Activated CD8-positive, alpha-beta memory T cell treated with anti-CD3 and anti-CD28 coated beads, Interleukin-2, amount 50 U/mL, for 1 hour (primary cell): ENCODE measurements at regions not wholly inside any gene's neighbourhood (a gene's known extent, or its start where the extent isn't known, plus 50 kb on each side); places are given as distances from the start of the nearest gene placed in this dataset.

Experiments
- DNase-seq: peaks from one replicate; pipeline ENCODE4 v3.0.0-alpha.2; 2020; ENCODE audit errors: extremely low read depth

DNA sequence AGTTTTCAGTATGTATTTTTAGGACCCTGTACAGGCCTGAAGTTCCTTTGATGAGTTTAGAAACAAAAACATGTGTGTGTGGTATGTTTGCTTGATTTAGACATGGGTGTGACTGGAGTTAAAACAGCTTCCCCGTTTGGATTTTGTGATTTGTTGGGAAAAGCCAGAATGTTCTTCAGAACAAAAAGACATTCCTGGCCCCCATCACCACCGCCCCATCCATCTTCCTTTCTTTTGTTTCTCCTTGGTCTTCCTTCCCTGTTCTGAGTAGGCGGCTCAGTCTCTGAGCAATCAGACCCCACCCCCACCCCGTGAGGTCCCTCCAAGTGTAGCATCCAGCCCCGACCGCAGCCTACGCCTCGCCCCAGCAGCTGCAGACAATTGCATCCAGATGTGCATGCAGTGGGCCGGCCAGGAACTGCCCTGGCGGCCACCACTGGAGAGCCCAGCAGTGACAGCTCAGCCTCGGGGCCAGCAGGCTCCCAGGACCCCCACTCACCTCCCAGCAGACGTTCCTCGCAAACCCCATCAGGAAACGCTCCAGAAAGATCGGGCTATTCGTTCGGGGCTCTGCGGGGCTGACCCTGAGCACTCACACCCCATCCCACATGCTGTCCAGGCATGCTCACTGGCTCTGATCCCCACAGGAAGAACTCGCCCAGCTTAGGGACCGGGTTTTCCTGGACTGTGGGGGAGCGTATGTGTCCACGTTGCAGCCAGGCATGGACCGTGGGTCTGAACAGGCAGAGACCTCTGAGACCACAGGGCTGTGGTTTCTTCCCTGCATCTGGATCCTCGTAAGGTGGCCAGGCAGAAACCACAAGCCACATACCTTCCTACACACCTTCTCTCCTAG, 99.8 kb upstream of the CDH5 start:
- DNase-seq: no peak

GRCh38 chr16:66265556-66266141, 100.8 kb upstream of the CDH5 start:
- no peak for DNase-seq

DNA sequence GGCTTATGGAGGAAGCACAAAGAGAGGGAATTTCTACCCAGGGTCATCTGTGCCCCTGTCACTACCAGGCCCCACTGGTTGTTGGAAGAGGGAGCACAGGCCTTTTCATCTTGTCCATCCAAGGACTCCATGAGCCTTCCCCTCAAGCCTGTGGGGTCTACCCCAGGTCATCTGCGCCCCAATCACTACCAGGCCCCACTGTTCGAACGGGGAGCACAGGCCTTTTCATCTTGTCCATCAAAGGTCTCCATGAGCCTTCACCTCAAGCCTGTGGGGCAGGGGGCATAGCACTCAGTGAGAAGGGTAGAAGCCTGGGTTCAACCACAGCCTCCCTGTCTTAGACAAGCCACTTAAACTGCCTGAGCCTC, 101.5 kb upstream of the CDH5 start:
- DNase-seq: no peak

DNA sequence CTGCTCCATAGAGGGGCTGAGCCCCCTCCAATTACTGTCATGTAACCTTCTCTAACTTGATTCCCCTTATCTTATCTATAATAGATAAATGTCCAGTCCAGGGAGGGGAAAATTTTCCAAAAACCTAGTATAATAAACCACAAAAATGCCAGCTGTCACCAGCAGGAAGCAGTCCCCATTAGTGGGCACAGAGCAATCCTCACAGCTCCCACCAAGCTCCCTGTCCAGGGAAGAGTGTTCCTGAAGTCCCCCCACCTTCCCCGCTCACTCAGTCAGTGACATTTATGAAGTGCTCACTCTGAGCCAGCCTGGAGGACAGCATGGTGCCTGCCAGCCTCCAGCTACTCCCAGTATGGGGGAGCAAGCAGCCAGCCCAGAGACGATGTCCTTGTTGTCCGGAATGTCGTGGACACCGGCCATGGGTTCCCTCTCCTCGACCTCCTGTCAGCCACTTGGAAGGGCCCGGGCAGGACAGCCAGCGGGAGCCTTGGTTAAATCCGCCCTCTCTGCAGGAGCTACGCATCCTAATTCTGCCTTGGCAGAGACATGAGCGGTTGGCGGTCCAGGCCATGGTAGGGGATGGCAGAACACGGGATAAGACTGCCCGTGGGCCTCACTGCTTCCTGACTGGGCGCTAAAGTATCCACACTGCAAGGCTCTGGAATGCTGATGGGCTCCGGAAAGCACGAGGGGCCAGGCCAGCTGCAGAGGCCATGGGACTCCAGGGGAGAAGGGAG, 102.0 kb upstream of the CDH5 start:
- no peak for DNase-seq

GRCh38 chr16:66263973-66264310, 102.5 kb upstream of the CDH5 start:
- DNase-seq: no peak

DNA sequence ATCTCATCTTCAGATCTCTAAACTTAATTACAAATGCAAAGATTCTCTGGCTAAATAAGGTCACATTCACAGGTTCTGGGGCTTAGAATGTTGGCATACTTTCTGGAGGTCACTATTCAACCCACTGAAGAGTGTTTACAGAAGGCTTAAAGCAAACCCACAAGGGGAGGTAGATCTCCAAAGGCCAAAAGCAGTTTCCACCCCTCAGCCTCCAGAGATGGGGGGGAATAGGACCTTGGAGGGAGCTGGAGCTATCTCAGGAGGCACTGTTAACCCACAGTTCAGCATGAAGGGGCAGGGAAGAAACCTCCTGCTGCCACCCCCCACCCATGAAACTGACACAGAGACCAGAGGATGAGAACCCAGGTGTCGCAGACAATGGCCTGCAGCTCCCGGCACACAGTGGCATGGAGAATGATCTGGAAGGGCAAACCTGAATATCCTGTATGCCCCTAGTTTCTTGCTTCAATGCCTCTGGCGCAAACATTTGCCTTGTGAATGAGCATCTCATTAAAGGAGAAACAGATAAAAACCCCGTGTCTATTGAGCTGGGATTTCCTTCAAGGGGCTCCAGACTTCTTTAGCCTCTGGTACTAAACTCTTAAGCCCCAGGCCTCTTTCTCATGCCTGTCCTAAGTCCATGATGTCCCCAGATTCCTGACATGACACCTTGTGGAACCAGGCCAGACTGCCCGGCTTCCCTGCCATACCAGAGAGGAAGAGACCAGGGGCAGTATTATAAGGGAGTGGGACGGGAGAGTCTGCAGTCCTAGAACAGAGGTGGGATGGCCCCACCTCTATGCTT, 103.1 kb upstream of the CDH5 start:
- no peak for DNase-seq

DNA sequence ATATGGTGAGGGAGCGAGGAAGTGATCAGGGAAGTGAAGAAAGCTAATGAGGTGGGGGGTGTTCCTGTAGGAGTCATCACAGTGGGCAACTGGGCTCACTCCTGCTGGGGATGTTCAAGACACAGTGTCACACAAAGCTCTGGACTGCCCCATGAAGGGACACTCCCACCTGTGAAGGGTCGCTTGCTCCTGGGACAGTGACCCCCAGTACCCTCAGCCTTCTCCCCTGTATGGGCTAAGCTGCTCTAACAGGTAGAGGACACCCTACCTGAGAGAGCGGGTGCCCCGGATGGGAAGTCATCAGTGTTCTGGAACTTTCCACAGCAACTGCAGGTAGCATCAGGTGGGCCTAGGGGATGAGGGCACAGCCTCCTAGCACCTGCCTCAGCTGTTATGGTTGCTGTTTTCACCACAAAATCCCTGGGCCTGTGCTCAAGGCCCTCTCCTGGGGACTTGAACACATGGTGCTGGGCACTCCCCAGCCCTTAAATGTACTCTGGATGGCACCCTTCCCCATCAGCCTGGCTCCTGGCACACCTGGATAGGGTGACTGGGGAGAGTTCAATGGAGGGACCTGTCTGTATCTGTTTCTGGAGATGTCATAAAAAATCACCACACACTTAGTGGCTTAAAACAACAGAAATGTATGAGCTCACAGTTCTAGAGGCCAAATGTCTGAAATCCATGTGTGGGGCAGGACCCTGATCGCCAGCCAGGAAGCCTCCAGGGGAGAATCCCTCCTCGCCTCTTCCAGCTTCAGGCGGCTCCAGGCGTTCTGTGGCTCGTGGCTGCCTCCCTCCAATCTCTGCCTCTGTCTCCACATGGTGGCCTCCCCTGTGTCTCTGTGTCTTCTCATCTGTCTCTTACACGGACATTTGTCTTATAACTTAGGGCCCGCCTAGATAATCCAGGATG, 104.0 kb upstream of the CDH5 start:
- no peak for DNase-seq

- no peak for DNase-seq
Observed at GRCh38 chr16:66261826-66262225, 104.7 kb upstream of the CDH5 start.

GRCh38 chr16:66260522-66261254, 105.8 kb upstream of the CDH5 start:
- no peak for DNase-seq

DNA sequence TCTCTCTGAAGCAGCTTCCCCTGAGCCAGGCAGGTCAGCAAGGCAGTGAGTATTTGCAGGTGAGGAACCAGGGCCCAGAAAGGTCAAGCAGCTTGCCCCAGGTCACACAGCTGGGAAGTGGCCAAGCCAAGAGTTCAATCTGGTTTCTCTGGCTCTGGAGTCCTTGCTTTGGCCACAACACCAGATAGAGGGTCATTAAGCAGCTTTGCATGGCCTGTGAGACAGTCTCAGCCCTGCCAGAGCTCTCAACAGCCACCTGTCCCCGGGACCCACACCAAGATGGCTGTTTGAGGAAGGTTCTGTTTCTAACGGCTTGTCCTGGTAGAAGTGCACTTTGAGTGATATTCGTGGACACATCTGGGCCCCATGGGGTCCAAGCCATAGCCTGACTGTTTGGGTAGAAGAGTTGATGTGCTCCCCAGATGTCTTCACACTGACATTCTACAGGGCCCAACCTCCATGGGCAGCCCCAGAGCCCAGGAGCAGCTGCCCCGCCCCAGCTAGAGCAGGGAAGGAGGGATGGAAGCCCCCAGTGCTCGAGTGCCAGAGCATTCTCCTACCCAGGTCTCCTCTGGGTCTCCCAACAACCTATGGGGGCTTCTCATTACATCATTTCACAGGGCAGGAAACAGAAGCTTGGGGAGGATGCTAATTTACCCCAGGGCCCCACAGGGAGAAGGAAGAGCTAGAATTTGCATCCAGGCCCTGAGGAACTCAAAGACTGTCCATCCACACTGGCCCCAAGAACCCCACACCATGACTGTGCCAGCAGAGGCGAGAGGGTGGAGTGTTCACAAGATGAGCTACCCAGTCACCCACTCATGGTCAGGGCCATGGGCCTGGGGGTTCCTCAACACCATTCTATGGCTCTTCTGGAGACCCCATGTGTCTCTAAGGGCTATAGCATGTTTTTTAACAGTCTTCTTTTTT, 107.3 kb upstream of the CDH5 start:
- DNase-seq: no peak

- DNase-seq: no peak
Observed at GRCh38 chr16:66256919-66257318, 109.6 kb upstream of the CDH5 start.

- no peak for DNase-seq
Observed at GRCh38 chr16:66255647-66256046, 110.8 kb upstream of the CDH5 start.

DNA sequence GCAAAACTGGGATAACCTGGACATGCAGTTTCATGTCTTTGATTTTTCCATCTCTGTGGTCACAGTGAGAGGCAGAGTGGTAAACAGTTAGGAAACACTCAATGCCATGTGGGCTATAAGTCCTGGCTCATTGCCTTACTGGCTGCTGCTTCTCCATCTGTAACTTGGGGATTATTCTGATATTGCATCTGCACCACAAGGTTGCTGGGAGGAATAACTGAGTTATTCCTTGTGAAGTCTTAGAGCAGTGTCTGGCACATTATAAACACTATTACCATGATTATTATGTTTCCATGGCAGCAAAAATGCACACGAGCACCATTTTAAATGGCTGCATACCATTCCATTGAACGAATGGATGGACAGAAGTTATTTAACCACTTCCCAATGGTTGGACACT, 111.7 kb upstream of the CDH5 start:
- DNase-seq: no peak

- no peak for DNase-seq
Observed at GRCh38 chr16:66254106-66254505, 112.4 kb upstream of the CDH5 start.

DNA sequence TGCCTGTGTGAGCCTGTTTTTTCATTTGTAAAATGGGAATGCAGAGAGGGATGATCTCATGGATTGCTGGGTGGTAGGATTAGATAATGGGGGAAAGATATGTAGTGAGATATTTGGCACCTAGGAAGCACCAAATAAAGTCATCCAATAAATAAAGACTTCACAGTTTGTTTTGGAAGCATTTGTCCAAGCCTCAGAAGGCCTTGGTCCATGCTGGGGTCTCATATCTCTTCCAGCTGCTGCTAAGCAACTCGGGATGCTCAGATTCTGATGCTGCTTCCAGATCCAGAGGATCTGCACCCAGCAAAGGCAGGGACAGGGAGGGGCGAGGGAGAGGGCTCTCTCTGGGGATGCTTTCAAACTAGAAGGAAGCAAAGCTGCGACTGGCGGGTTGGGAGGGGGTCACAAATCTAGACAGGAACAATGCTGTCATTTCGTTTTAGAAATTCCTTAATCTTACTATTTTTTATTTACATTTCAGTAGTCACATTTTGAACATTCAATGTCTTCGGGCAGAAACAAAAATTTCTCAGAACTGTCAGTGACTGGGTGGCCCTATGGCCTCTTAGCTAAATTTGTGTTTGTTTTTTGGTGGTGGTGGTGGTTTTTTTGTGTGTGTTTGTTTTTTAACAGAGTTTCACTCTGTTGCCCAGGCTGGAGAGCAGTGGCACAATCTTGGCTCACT, 114.9 kb upstream of the CDH5 start:
- no peak for DNase-seq

GRCh38 chr16:66250686-66251431, 115.6 kb upstream of the CDH5 start:
- no peak for DNase-seq

- no peak for DNase-seq
Observed at GRCh38 chr16:66247516-66248481, 118.7 kb upstream of the CDH5 start.
